SK-N-SH treated with all-trans-retinoic acid at 6 μM for 48 hours (cell line): ENCODE measurements at regions not wholly inside any gene's neighbourhood (a gene's known extent, or its start where the extent isn't known, plus 50 kb on each side); places are given as distances from the start of the nearest gene placed in this dataset.

Experiments used
- ARNTL ChIP-seq: fragments of 450-650 bp; formaldehyde crosslinking; IDR thresholded peaks from 2 replicates; pipeline ENCODE4 v1.5.0; 2020; ENCODE audit warnings: low read depth, mild to moderate bottlenecking, moderate library complexity, borderline replicate concordance
- CREB5 ChIP-seq: fragments of 250-450 bp; sonication (Bioruptor Pico); IDR thresholded peaks from 2 replicates; pipeline ENCODE4 v1.5.1; 2020; ENCODE audit warnings: low read depth, mild to moderate bottlenecking, moderate library complexity
- PATZ1 ChIP-seq: fragments of 250-450 bp; sonication (Bioruptor Pico); IDR thresholded peaks from 2 replicates; pipeline ENCODE4 v1.8.0; 2020; ENCODE audit warnings: mild to moderate bottlenecking, moderate library complexity, borderline replicate concordance
- TCF4 ChIP-seq: fragments of 250-450 bp; sonication (Bioruptor Pico); IDR thresholded peaks from 2 replicates; pipeline ENCODE4 v1.8.0; 2021; ENCODE audit warnings: mild to moderate bottlenecking, moderate library complexity, borderline replicate concordance
- ZC3H10 ChIP-seq: fragments of 250-450 bp; sonication (Bioruptor Pico); IDR thresholded peaks from 2 replicates; pipeline ENCODE4 v1.5.1; 2021; ENCODE audit warnings: mild to moderate bottlenecking, moderate library complexity
- ZNF565 ChIP-seq: fragments of 450-650 bp; formaldehyde crosslinking; conservative IDR thresholded peaks from 2 replicates; pipeline ENCODE4 v1.5.0; 2020; ENCODE audit warnings: low read depth, mild to moderate bottlenecking, moderate library complexity

- TF ChIP-seq PATZ1 (no peak), ZNF565 (CRISPR knock-in tag) (no peak), ZC3H10 (no peak), TCF4 (no peak), CREB5 (CRISPR knock-in tag) (no peak), ARNTL (CRISPR knock-in tag) (no peak)
Observed at GRCh38 chr3:182709306-182709705, 84.0 kb upstream of the ATP11B start.
